Suprapubic skin (tissue), 4 donors: ENCODE measurements at regions not wholly inside any gene's neighbourhood (a gene's known extent, or its start where the extent isn't known, plus 50 kb on each side); places are given as distances from the start of the nearest gene placed in this dataset.

ENCODE experiments used
- CTCF ChIP-seq, 2 donors: fragments of 200-600 bp in 1 of 2; fragments of 450-650 bp in 1 of 2; sonication (generic) in 1 of 2; IDR thresholded peaks; one replicate each; pipeline ENCODE4 v1.5.1; 2016 to 2019; ENCODE audit warnings: antibody characterized with exemption in 2 of 2, mild to moderate bottlenecking in 1 of 2, moderate library complexity in 1 of 2
- EP300 ChIP-seq: sonication (generic); formaldehyde crosslinking; IDR thresholded peaks from one replicate; pipeline ENCODE4 v1.6.1; 2017; ENCODE audit warnings: antibody characterized with exemption
- POLR2A ChIP-seq, 2 donors: fragments of 450-650 bp; IDR thresholded peaks; one replicate each; pipeline ENCODE4 v1.6.1; 2017; ENCODE audit warnings: antibody characterized with exemption in 2 of 2, mild to moderate bottlenecking in 2 of 2, moderate library complexity in 2 of 2
- POLR2AphosphoS5 ChIP-seq, 3 donors: sonication (generic); formaldehyde crosslinking; IDR thresholded peaks; one replicate each; pipeline ENCODE4 v1.6.1; 2017; ENCODE audit warnings: antibody characterized with exemption in 3 of 3

- TF ChIP-seq CTCF (IDR thresholded peaks at IDR 0.05) (peak; percentile 15 to 61), POLR2A (IDR thresholded peaks at IDR 0.05) (no peak), POLR2AphosphoS5 (IDR thresholded peaks at IDR 0.05) (no peak), EP300 (no peak)
These were observed 650.4 kb upstream of the RBFOX1 start for GRCh38 chr16:6682142-6682811.
